DMS 273 (cell line): ENCODE measurements at regions not wholly inside any gene's neighbourhood (a gene's known extent, or its start where the extent isn't known, plus 50 kb on each side); places are given as distances from the start of the nearest gene placed in this dataset.
A peak's percentile ranks its signal among the peaks of the same experiment; 100 is the strongest.
"Not testable (repeated sequence)": the region's sequence is repeated elsewhere in the genome, so short reads cannot be mapped to it uniquely, and the experiment has no call there.

Experiments
- DNase-seq: peaks from one replicate; lab custom pipeline; 2025; ENCODE audit not compliant: unreplicated experiment; lab: John Stamatoyannopoulos, UW

GRCh38 chr16:85202631-85203461 is 90.6 kb upstream of the CIBAR2 start:
- DNase-seq: peak; percentile 98

- no peak for DNase-seq
Measured at GRCh38 chr16:85203462-85203813, 91.2 kb upstream of the CIBAR2 start.

GRCh38 chr16:85204242-85205010 is 92.2 kb upstream of the CIBAR2 start:
- no peak for DNase-seq

GRCh38 chr16:85205257-85205656 is 93.0 kb upstream of the CIBAR2 start:
- not testable (repeated sequence) for DNase-seq

GRCh38 chr16:85205747-85206471 is 93.6 kb upstream of the CIBAR2 start:
- DNase-seq: peak; percentile 90

- DNase-seq: peak; percentile 85
Measured at GRCh38 chr16:85206472-85207356, 94.4 kb upstream of the CIBAR2 start.

GRCh38 chr16:85207357-85207921 is 95.2 kb upstream of the CIBAR2 start:
- no peak for DNase-seq

GRCh38 chr16:85208181-85208580 is 95.9 kb upstream of the CIBAR2 start:
- no peak for DNase-seq

- no peak for DNase-seq
Measured at GRCh38 chr16:85208643-85209520, 96.6 kb upstream of the CIBAR2 start.

- DNase-seq: peak; percentile 75
Measured at GRCh38 chr16:85209526-85210121, 97.4 kb upstream of the CIBAR2 start.

GRCh38 chr16:85210423-85211169 is 98.3 kb upstream of the CIBAR2 start:
- DNase-seq: peak; percentile 42

- DNase-seq: no peak
Measured at GRCh38 chr16:85211271-85211801, 99.1 kb upstream of the CIBAR2 start.

GRCh38 chr16:85213926-85214675 is 101.8 kb upstream of the CIBAR2 start:
- no peak for DNase-seq

GRCh38 chr16:85215478-85216118 is 103.3 kb upstream of the CIBAR2 start:
- no peak for DNase-seq

GRCh38 chr16:85216522-85217375 is 104.5 kb upstream of the CIBAR2 start:
- DNase-seq: peak; percentile 53
